ENCODE measurements at regions not wholly inside any gene's neighbourhood (a gene's known extent, or its start where the extent isn't known, plus 50 kb on each side); places are given as distances from the start of the nearest gene placed in this dataset.
"Not testable (repeated sequence)": the region's sequence is repeated elsewhere in the genome, so short reads cannot be mapped to it uniquely, and the experiment has no call there.

GRCh38 chr7:113207441-113207840 lies 89.1 kb upstream of the SMIM30 start:
- no peak for DNase-seq

GRCh38 chr7:113204415-113204814 lies 86.1 kb upstream of the SMIM30 start:
- no peak for DNase-seq

GRCh38 chr7:113202284-113202683 lies 83.9 kb upstream of the SMIM30 start:
- DNase-seq: no peak

GRCh38 chr7:113200281-113200680 lies 81.9 kb upstream of the SMIM30 start:
- DNase-seq: no peak

GRCh38 chr7:113199841-113200240 lies 81.5 kb upstream of the SMIM30 start:
- DNase-seq: no peak

GRCh38 chr7:113199136-113199535 lies 80.8 kb upstream of the SMIM30 start:
- no peak for DNase-seq

- no peak for DNase-seq
These were observed 79.9 kb upstream of the SMIM30 start for GRCh38 chr7:113198226-113198625.

GRCh38 chr7:113197274-113197673 lies 78.9 kb upstream of the SMIM30 start:
- no peak for DNase-seq

- no peak for DNase-seq
These were observed 70.0 kb upstream of the SMIM30 start for GRCh38 chr7:113188396-113188795.

- no peak for DNase-seq
These were observed 61.0 kb upstream of the SMIM30 start for GRCh38 chr7:113179313-113179712.

GRCh38 chr7:113176836-113177235 lies 58.5 kb upstream of the SMIM30 start:
- DNase-seq: no peak

- not testable (repeated sequence) for DNase-seq
These were observed 57.8 kb upstream of the SMIM30 start for GRCh38 chr7:113176180-113176579.

- no peak for DNase-seq
These were observed 57.3 kb upstream of the SMIM30 start for GRCh38 chr7:113175525-113176104.

- DNase-seq: no peak
These were observed 54.4 kb upstream of the SMIM30 start for GRCh38 chr7:113172726-113173125.

- no peak for DNase-seq
These were observed 52.2 kb upstream of the SMIM30 start for GRCh38 chr7:113170591-113170990.
